ENCODE measurements at regions not wholly inside any gene's neighbourhood (a gene's known extent, or its start where the extent isn't known, plus 50 kb on each side); places are given as distances from the start of the nearest gene placed in this dataset.
"Not testable (repeated sequence)": the region's sequence is repeated elsewhere in the genome, so short reads cannot be mapped to it uniquely, and the experiment has no call there.

DNA sequence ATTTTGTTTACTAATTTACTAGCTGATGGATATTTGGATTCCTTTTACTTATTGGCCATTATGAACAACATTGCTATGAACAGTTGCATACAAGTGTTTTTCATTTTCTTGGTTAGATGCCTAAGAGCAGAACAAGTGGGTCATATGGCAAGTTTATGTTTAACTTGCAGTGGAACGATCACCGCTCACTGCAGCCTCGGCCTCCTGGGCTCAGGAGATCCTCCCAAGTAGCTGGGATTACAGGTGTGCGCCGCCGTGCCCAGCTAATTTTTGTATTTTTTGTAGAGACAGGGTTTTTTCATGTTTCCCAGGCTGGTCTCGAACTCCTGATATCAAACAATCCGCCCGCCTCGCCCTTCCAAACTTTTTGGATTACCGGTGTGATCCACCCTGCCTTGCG, 820.5 kb upstream of the TMPRSS15 start:
- no peak for DNase-seq (ENCODE audit: low read depth)
- H3K4me3 ChIP-seq (ENCODE audit: control insufficient read depth, low read depth, low read length), result no peak overlapping the region
- TF ChIP-seq, protein P1, sequence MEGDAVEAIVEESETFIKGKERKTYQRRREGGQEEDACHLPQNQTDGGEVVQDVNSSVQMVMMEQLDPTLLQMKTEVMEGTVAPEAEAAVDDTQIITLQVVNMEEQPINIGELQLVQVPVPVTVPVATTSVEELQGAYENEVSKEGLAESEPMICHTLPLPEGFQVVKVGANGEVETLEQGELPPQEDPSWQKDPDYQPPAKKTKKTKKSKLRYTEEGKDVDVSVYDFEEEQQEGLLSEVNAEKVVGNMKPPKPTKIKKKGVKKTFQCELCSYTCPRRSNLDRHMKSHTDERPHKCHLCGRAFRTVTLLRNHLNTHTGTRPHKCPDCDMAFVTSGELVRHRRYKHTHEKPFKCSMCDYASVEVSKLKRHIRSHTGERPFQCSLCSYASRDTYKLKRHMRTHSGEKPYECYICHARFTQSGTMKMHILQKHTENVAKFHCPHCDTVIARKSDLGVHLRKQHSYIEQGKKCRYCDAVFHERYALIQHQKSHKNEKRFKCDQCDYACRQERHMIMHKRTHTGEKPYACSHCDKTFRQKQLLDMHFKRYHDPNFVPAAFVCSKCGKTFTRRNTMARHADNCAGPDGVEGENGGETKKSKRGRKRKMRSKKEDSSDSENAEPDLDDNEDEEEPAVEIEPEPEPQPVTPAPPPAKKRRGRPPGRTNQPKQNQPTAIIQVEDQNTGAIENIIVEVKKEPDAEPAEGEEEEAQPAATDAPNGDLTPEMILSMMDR (IDR thresholded peaks at IDR 0.05; ENCODE audit: control insufficient read depth, insufficient read depth, low read depth, low read length, missing control alignments), result no peak

DNA sequence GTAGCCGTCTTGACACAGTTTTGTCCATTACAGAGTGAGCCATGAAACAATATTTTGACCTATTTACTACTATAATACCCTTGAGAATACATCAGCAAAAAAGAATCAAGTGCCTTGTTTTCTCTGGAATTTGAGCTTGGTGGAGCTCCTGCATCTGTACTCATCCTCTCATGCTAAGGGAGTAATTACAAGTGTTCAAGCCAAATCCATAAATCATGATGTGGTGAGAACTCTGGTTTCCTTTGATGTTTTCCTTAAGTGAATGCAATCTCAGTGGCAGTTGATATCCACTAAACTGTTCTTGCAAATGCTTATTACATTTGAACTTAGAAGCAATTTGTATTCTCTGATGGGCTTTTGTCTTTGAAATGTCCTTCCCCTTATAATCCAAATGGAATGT, 824.6 kb upstream of the TMPRSS15 start:
- no peak overlapping the region for H3K4me3 ChIP-seq (ENCODE audit: control insufficient read depth, low read depth, low read length)
- DNase-seq (ENCODE audit: low read depth), result no peak
- TF ChIP-seq, protein P1 (IDR thresholded peaks at IDR 0.05; ENCODE audit: control insufficient read depth, insufficient read depth, low read depth, low read length, missing control alignments), result no peak

DNA sequence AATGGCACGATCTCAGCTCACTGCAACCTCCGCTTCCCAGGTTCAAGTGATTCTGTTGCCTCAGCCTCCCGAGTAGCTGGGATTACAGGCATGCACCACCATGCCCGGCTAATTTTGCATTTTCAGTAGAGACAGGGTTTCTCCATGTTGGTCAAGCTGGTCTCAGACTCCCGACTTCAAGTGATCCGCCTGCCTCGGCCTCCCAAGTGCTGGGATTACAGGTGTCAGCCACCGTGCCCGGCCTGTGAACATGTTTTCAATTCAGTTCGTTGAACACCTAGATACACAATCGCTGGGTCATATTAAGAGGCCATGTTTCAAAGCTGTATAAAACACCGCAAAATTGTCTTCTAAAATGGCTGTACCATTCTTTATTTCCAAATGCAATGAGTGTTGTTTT, 830.3 kb upstream of the TMPRSS15 start:
- not testable (repeated sequence) for DNase-seq (ENCODE audit: low read depth); H3K4me3 ChIP-seq (ENCODE audit: control insufficient read depth, low read depth, low read length)

DNA sequence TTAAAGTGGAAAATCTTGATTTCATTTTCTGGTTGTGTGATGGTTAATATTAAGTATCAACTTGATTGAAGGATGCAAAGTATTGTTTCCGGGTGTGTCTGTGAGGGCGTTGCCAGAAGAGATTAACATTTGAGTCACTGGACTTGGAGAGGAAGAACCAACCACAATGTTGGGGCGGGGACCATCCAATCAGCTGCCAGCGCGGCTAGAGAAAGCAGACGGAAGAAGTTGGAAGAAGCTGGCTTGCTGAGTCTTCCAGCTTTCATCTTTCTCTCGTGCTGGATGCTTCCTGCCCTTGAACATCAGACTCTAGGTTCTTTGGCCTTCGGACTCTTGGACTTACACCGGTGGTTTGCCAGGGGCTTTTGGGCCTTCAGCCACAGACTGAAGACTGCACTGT, 832.6 kb upstream of the TMPRSS15 start:
- no peak for DNase-seq (ENCODE audit: low read depth)
- H3K4me3 ChIP-seq (ENCODE audit: control insufficient read depth, low read depth, low read length), result no peak overlapping the region
- TF ChIP-seq, protein P1 (IDR thresholded peaks at IDR 0.05; ENCODE audit: control insufficient read depth, insufficient read depth, low read depth, low read length, missing control alignments), result no peak

DNA sequence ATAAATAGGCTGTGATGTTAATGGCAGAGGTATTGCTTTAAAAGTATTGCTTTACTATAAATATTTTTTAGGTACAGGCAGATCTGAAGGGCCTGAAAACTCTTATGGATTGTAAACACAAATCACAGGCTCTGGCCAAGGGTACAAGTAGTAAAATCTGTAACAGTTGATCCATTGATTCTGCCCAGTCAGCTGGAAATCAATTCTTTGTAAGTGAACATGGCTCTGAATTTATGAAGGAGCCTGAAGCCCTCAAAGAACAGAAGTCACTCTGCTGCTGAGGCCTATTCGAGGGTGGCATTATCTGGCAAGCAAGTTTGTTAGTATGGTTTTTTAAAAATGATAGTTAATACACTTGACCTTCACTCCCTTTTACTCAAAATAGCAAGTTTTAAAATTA, 834.0 kb upstream of the TMPRSS15 start:
- H3K4me3 ChIP-seq (ENCODE audit: control insufficient read depth, low read depth, low read length), result no peak overlapping the region
- TF ChIP-seq, protein P1 (IDR thresholded peaks at IDR 0.05; ENCODE audit: control insufficient read depth, insufficient read depth, low read depth, low read length, missing control alignments), result no peak
- DNase-seq (ENCODE audit: low read depth), result no peak

DNA sequence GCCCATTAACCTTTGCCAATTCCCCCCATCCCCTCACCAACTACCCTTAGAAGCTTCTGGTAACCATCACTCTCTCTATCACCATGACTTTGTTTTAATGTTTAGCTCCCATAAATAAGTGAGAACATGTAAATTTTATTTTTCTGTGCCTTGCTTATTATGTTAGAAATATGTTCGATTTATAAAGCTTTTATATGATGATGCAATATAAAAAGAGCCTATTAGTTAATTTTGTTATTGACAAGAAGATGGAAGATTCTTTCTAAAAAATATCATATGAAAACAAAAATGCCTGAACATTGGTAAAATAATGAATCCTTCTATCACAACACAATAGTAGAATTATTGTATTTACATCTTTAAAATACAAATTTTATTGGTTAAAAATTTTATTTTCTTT, 836.1 kb upstream of the TMPRSS15 start:
- TF ChIP-seq, protein P1 (IDR thresholded peaks at IDR 0.05; ENCODE audit: control insufficient read depth, insufficient read depth, low read depth, low read length, missing control alignments), result no peak
- H3K4me3 ChIP-seq (ENCODE audit: control insufficient read depth, low read depth, low read length), result no peak overlapping the region
- no peak for DNase-seq (ENCODE audit: low read depth)

DNA sequence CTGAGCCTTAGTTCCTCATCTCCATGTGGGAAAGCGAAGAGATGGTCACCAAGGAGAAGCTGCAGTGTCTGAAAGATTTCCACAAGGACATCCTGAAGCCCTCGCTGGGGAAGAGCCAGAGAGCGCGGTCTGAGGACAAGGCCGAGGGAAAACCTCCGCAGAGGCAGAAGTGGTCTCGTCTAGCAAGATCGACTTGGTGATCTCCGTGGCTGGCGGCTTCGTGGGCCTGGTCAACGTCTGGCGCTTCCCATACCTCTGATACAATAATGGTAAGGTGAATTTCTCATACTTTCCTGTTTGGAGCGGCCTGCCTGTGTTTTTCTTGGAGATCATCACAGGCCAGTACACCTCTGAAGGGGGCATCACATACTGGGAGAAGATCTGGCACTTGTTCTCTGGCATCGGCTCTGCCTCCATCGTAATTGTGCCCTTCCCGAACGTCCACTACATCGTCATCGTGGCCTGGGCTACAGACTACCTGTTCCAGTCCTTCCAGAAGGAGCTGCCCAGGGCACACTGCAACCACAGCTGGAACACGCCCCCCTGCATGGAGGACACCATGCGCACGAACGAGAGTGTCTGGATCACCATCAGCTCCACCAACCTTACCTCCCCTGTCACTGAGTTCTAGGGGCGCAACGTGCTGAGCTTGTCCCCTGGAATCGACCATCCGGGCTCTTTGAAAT, 841.1 kb upstream of the TMPRSS15 start:
- no peak for DNase-seq (ENCODE audit: low read depth)
- TF ChIP-seq, protein P1 (IDR thresholded peaks at IDR 0.05; ENCODE audit: control insufficient read depth, insufficient read depth, low read depth, low read length, missing control alignments), result no peak
- H3K4me3 ChIP-seq (ENCODE audit: control insufficient read depth, low read depth, low read length), result no peak overlapping the region
